Esophagus muscularis mucosa (tissue), 3 donors: ENCODE measurements at regions not wholly inside any gene's neighbourhood (a gene's known extent, or its start where the extent isn't known, plus 50 kb on each side); places are given as distances from the start of the nearest gene placed in this dataset.

Experiments used
- POLR2AphosphoS5 ChIP-seq, 2 donors: sonication (generic); formaldehyde crosslinking; IDR thresholded peaks; one replicate each; pipeline ENCODE4 v1.6.1; 2017; ENCODE audit warnings: antibody characterized with exemption in 2 of 2
- TF ChIP-seq, protein P1 (sequence below), 3 experiments: fragments of 200-600 bp in 2 of 3; fragments of 450-650 bp in 1 of 3; sonication (generic) in 2 of 3; IDR thresholded peaks; one replicate each; pipeline ENCODE4 v1.5.1; 2017 to 2019; ENCODE audit warnings: antibody characterized with exemption in 3 of 3, mild to moderate bottlenecking in 2 of 3, moderate library complexity in 1 of 3

DNA sequence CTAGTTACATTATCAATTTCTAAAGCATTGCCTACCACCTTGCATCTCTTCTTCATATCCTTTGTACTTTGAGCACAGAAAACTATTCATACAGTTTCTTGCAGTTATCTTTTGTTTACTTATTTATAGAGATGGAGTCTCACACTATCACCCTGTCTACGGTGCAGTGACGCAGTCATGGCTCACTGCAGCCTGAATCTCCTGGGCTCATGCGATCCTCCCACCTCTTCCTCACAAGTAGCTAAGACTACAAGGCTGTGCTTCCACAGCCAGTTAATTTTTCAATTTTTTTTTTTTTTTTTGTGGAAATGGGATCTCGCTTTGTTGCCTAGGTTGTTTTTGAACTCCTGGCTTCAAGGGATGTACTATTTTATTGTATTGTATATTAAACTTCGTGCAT is 158.0 kb downstream of the TTC6 start:
- TF ChIP-seq, protein P1, sequence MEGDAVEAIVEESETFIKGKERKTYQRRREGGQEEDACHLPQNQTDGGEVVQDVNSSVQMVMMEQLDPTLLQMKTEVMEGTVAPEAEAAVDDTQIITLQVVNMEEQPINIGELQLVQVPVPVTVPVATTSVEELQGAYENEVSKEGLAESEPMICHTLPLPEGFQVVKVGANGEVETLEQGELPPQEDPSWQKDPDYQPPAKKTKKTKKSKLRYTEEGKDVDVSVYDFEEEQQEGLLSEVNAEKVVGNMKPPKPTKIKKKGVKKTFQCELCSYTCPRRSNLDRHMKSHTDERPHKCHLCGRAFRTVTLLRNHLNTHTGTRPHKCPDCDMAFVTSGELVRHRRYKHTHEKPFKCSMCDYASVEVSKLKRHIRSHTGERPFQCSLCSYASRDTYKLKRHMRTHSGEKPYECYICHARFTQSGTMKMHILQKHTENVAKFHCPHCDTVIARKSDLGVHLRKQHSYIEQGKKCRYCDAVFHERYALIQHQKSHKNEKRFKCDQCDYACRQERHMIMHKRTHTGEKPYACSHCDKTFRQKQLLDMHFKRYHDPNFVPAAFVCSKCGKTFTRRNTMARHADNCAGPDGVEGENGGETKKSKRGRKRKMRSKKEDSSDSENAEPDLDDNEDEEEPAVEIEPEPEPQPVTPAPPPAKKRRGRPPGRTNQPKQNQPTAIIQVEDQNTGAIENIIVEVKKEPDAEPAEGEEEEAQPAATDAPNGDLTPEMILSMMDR (IDR thresholded peaks at IDR 0.05) = no peak
- no peak for TF ChIP-seq POLR2AphosphoS5 (IDR thresholded peaks at IDR 0.05)
